Panc1 (cell line): ENCODE measurements at regions not wholly inside any gene's neighbourhood (a gene's known extent, or its start where the extent isn't known, plus 50 kb on each side); places are given as distances from the start of the nearest gene placed in this dataset.
"Not testable (repeated sequence)": the region's sequence is repeated elsewhere in the genome, so short reads cannot be mapped to it uniquely, and the experiment has no call there.

Experiments used
- ATAC-seq: fragments of 200-7000 bp; cut with Tn5 transposase; 2 replicates; pipeline ENCODE4 v1.9.1; 2020; ENCODE audit warnings: mild to moderate bottlenecking, moderate library complexity
- BruUV-seq: library from RNA; stranded (reverse); fragments of 400-500 nt; replicated peaks from 2 replicates; lab custom pipeline; 2021; lab: Mats Ljungman, UMichigan
- CTCF ChIA-PET: fragments of 300-600 bp; sonication (Branson Sonifier 250); formaldehyde crosslinking; loops from one replicate; lab custom pipeline; 2022; ENCODE audit warnings: antibody characterized with exemption; lab: Charles Lee
- POLR2A ChIA-PET: fragments of 300-600 bp; sonication (Branson Sonifier 250); formaldehyde crosslinking; loops from one replicate; lab custom pipeline; 2022; ENCODE audit warnings: antibody characterized with exemption; lab: Charles Lee
- DNase-seq: peaks from one replicate; pipeline ENCODE4 v3.0.0-alpha.2; 2010; ENCODE audit warnings: low read depth, low spot score
- H3K27ac ChIP-seq: 2 replicates; pipeline ENCODE4 v1.5.1; 2011; ENCODE audit warnings: mild to moderate bottlenecking, low read length, inconsistent platforms
- H3K27me3 ChIP-seq: fragments of 200-500 bp; sonication (Bioruptor generic); 2 replicates; pipeline ENCODE4 v1.6.0; 2014; ENCODE audit warnings: low read length, inconsistent platforms; ENCODE audit not compliant: control insufficient read depth, insufficient read depth
- H3K36me3 ChIP-seq: fragments of 200-500 bp; sonication (Bioruptor generic); 2 replicates; pipeline ENCODE4 v1.5.1; 2014; ENCODE audit warnings: inconsistent platforms, mild to moderate bottlenecking, low read length, moderate library complexity; ENCODE audit not compliant: control insufficient read depth, insufficient read depth
- H3K4me1 ChIP-seq: 2 replicates; pipeline ENCODE4 v1.5.1; 2011; ENCODE audit warnings: inconsistent platforms, mild to moderate bottlenecking, low read length, moderate library complexity; ENCODE audit not compliant: control insufficient read depth, insufficient read depth
- H3K4me3 ChIP-seq, 2 experiments: 2 replicates each; pipeline ENCODE4 v1.5.1; 2011 to 2012; ENCODE audit warnings: low read depth in 2 of 2, low read length in 2 of 2, mild to moderate bottlenecking in 2 of 2, inconsistent platforms in 1 of 2, moderate library complexity in 1 of 2
- H3K9me3 ChIP-seq: fragments of 200-500 bp; sonication (Bioruptor generic); 2 replicates; pipeline ENCODE4 v1.5.1; 2014; ENCODE audit warnings: low read depth, mild to moderate bottlenecking, inconsistent platforms, low read length, moderate library complexity; ENCODE audit not compliant: control insufficient read depth, insufficient read depth
- POLR2AphosphoS5 ChIP-seq: IDR thresholded peaks from 2 replicates; pipeline ENCODE4 v1.6.1; 2012; ENCODE audit warnings: mild to moderate bottlenecking, low read depth, low read length, moderate library complexity
- REST ChIP-seq, 2 experiments: IDR thresholded peaks; 2 replicates each; pipeline ENCODE4 v1.6.1; 2011 to 2012; ENCODE audit warnings: low read depth in 2 of 2, control low read depth in 1 of 2, low read length in 1 of 2, mild to moderate bottlenecking in 1 of 2, moderate library complexity in 1 of 2; ENCODE audit not compliant: insufficient read depth in 1 of 2
- SIN3A ChIP-seq: IDR thresholded peaks from 2 replicates; pipeline ENCODE4 v1.6.1; 2012; ENCODE audit warnings: low read depth, mild to moderate bottlenecking, low read length, moderate library complexity, borderline replicate concordance; ENCODE audit not compliant: insufficient read depth
- TCF7L2 ChIP-seq: IDR thresholded peaks from 2 replicates; pipeline ENCODE4 v1.6.1; 2011; ENCODE audit warnings: mild to moderate bottlenecking, low read depth, low read length, inconsistent platforms
- in situ Hi-C: cut with HindIII; loops from 2 replicates; pipeline ENCODE4 v1.10.0; 2016; ENCODE audit warnings: low sequenced_read_pairs, low pct_unique_long_range_greater_than_20kb
- intact Hi-C: fragments of 100-400 bp; cut with micrococcal nuclease; formaldehyde crosslinking; loops from one replicate; pipeline ENCODE4 v1.10.0; 2022; ENCODE audit not compliant: unreplicated experiment
- TF ChIP-seq, protein P1 (sequence below): fragments of 450-650 bp; IDR thresholded peaks from 2 replicates; pipeline ENCODE4 v1.5.1; 2017; ENCODE audit warnings: mild to moderate bottlenecking

- CTCF ChIA-PET: interaction anchor here (0.6 kb wide), 1 partner anchor 517 kb away, joined by 4 read pairs; no protein-coding TSS in a partner anchor
- ATAC-seq, DNase-seq, H3K27me3 ChIP-seq, POLR2A ChIA-PET, H3K36me3 ChIP-seq, H3K4me3 ChIP-seq, intact Hi-C loops, H3K4me1 ChIP-seq, BruUV-seq, in situ Hi-C loops, H3K27ac ChIP-seq, H3K9me3 ChIP-seq: not testable (repeated sequence)
- TF ChIP-seq, protein P1, sequence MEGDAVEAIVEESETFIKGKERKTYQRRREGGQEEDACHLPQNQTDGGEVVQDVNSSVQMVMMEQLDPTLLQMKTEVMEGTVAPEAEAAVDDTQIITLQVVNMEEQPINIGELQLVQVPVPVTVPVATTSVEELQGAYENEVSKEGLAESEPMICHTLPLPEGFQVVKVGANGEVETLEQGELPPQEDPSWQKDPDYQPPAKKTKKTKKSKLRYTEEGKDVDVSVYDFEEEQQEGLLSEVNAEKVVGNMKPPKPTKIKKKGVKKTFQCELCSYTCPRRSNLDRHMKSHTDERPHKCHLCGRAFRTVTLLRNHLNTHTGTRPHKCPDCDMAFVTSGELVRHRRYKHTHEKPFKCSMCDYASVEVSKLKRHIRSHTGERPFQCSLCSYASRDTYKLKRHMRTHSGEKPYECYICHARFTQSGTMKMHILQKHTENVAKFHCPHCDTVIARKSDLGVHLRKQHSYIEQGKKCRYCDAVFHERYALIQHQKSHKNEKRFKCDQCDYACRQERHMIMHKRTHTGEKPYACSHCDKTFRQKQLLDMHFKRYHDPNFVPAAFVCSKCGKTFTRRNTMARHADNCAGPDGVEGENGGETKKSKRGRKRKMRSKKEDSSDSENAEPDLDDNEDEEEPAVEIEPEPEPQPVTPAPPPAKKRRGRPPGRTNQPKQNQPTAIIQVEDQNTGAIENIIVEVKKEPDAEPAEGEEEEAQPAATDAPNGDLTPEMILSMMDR: peak; percentile 20; the same call in 1 of the 2 replicates
Observed at GRCh38 chr6:66258731-66259487, 551.9 kb upstream of the EYS start.

DNA sequence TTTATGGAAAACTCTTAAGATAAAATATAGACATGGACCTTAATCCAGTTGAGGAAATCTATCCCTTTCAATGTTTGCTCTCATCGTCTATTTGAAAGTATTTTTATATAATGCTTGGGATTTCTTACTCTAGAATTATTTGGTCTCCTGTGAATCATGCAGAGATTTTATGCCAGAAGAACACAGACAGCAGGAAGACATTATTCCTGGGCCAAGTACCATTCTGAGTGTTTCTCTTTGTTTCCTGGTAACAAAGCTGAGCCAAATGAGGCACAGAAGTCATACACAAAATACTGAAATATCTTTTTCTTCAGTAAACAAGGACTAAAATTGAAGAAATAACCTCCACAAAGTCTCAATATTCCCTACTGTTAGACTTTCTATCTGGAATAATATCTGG, 538.2 kb upstream of the EYS start:
- TF ChIP-seq REST (IDR thresholded peaks at IDR 0.05; ENCODE audit: insufficient read depth in 1 of 2, low read depth in 2 of 2, low read length in 1 of 2) (no peak), SIN3A (no peak), POLR2AphosphoS5 (no peak), TCF7L2 (no peak)
- TF ChIP-seq, protein P1: no peak
- ATAC-seq: no peak
- Histone ChIP-seq H3K36me3 (no peaks in the 10 kb centered on the region), H3K27ac (no peak overlapping the region), H3K4me3 (no peak overlapping the region), H3K4me1 (no peaks in the 10 kb centered on the region), H3K27me3 (no peaks in the 10 kb centered on the region), H3K9me3 (no peaks in the 10 kb centered on the region; the same call in 1 of the 2 replicates)
- no peak for DNase-seq
- in situ Hi-C loops: no loop called here
- ChIA-PET CTCF (no interaction called here), POLR2A (no interaction called here)
- BruUV-seq: no TSS peak
- intact Hi-C loops: no loop called here
